ENCODE measurements at regions not wholly inside any gene's neighbourhood (a gene's known extent, or its start where the extent isn't known, plus 50 kb on each side); places are given as distances from the start of the nearest gene placed in this dataset.

- no peak for TF ChIP-seq CTCF (conservative IDR thresholded peaks at IDR 0.05 in 1 of 2, IDR thresholded peaks at IDR 0.05 in 1 of 2; ENCODE audit: low read depth in 1 of 2, low read length in 2 of 2)
- TF ChIP-seq EZH2 (IDR thresholded peaks at IDR 0.05; ENCODE audit: low read length, missing control alignments): no peak
Observed at GRCh38 chr2:120496235-120496634, 150.3 kb downstream of the INHBB start.
